ENCODE measurements at regions not wholly inside any gene's neighbourhood (a gene's known extent, or its start where the extent isn't known, plus 50 kb on each side); places are given as distances from the start of the nearest gene placed in this dataset.

DNA sequence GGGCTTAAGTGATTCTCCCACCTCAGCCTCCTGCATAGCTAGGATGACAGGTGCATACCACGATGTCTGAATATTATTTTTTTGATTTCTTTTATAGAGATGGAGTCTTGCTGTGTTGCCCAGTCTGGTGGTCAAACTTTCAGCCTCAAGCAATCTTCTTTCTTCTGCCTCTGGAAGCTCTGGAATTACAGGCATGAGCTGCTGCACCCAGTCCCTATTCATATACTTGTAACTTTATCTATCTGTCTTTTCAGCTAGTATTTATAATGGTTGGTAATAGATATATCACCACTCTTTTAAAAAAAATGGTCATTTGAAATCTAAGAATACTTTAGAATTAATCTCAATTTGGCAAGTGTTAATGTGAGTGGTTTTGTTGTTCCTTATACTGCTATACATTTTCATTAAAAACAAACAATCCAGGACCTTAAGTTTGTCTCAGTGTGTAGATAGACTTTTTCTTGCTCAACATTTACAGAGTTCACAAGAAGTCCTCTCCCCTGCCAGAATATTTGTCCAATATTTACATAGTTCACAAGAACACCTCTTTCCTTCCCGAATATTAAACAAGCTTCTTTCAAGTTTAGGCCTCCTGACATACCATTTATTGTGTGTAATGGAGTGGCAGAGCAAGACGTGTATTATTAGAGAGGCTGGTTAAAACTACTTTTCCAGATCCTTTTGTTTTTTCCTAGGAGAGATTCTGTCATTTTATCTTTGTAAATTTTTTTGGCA is 1197.4 kb upstream of the ADGRL3 start:
- TF ChIP-seq, protein P1, sequence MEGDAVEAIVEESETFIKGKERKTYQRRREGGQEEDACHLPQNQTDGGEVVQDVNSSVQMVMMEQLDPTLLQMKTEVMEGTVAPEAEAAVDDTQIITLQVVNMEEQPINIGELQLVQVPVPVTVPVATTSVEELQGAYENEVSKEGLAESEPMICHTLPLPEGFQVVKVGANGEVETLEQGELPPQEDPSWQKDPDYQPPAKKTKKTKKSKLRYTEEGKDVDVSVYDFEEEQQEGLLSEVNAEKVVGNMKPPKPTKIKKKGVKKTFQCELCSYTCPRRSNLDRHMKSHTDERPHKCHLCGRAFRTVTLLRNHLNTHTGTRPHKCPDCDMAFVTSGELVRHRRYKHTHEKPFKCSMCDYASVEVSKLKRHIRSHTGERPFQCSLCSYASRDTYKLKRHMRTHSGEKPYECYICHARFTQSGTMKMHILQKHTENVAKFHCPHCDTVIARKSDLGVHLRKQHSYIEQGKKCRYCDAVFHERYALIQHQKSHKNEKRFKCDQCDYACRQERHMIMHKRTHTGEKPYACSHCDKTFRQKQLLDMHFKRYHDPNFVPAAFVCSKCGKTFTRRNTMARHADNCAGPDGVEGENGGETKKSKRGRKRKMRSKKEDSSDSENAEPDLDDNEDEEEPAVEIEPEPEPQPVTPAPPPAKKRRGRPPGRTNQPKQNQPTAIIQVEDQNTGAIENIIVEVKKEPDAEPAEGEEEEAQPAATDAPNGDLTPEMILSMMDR (IDR thresholded peaks at IDR 0.05): no peak
- TF ChIP-seq POLR2A (IDR thresholded peaks at IDR 0.05): no peak
- no peak for TF ChIP-seq POLR2AphosphoS5 (IDR thresholded peaks at IDR 0.05)
